ENCODE measurements at regions not wholly inside any gene's neighbourhood (a gene's known extent, or its start where the extent isn't known, plus 50 kb on each side); places are given as distances from the start of the nearest gene placed in this dataset.

DNA sequence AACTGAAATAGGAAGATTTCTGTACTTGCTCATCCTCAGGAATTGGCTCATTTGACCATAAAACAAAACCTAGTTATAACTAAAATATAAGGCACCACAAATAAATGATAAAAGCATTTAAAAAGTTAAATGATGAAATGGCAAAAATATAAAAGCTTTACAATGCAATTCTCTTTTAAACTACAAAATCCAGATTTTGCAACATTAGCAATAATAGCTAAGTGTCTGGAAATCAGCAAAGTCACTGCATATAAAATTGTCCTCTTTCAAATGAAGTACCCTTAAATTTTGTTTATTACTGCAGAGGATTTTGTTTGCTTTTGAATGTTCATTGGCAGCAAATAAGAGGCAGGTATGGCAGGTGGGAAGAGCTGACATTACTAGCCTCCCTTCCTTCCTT, 270.4 kb upstream of the RSPO3 start (continued):
- TF ChIP-seq ZNF274 (IDR thresholded peaks at IDR 0.05; ENCODE audit: low read depth, low read length): no peak
- no peak for TF ChIP-seq EGR1 (IDR thresholded peaks at IDR 0.05; ENCODE audit: low read depth)

DNA sequence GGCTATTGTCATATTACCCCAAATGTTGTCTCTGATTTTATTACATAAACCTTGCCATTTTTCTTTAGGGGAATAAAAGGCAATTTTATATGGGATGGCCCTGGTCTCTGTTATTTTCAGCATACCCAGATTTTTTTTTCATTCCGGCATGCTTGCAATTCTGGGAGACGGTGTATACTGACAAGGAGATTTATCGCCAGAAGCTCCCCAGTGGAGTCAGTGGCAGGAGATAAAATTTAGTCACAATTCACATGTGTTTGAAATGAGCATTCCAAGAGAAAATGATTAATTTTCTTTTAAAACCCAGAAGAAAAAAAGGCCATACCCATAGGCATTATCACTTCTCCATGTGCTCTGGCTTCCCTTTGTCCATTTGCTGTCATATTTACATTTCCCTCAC, 250.8 kb upstream of the RSPO3 start:
- no peak overlapping the region for H3K4me3 ChIP-seq (replicated peaks in 1 of 2; ENCODE audit: low read depth in 1 of 2, low read length in 2 of 2)
- no peak overlapping the region for H3K27ac ChIP-seq (ENCODE audit: low read depth, low read length)
- H3K4me2 ChIP-seq (ENCODE audit: low read length): no peak overlapping the region
- no peak for ATAC-seq
- no peaks in the 10 kb centered on the region for H3K4me1 ChIP-seq (ENCODE audit: control insufficient read depth in 1 of 2, insufficient read depth in 2 of 2, low read length in 2 of 2)
- no peaks in the 10 kb centered on the region for H3K36me3 ChIP-seq (ENCODE audit: control insufficient read depth in 1 of 2, insufficient read depth in 2 of 2, low read length in 2 of 2)
- no peak for DNase-seq (ENCODE audit: low read depth, low spot score)
- H3K79me2 ChIP-seq (ENCODE audit: insufficient read depth, low read length): no peaks in the 10 kb centered on the region
- TF ChIP-seq CBX3 (IDR thresholded peaks at IDR 0.05; ENCODE audit: low read depth) (no peak), FOSL1 (IDR thresholded peaks at IDR 0.05; ENCODE audit: low read depth) (no peak), JUND (IDR thresholded peaks at IDR 0.05) (no peak), SIN3A (IDR thresholded peaks at IDR 0.05; ENCODE audit: low read depth) (no peak), POLR2AphosphoS5 (IDR thresholded peaks at IDR 0.05; ENCODE audit: low read depth, low read length) (no peak), RAD21 (IDR thresholded peaks at IDR 0.05; ENCODE audit: low read depth) (no peak), YY1 (IDR thresholded peaks at IDR 0.05; ENCODE audit: extremely low read depth, insufficient replicate concordance, low read depth, low read length) (no peak), EGR1 (IDR thresholded peaks at IDR 0.05; ENCODE audit: low read depth) (no peak), TCF7L2 (IDR thresholded peaks at IDR 0.05; ENCODE audit: borderline replicate concordance, extremely low read depth, insufficient read depth, insufficient read length) (no peak), ZNF274 (IDR thresholded peaks at IDR 0.05; ENCODE audit: low read depth, low read length) (no peak), CEBPB (IDR thresholded peaks at IDR 0.05; ENCODE audit: low read depth) (no peak), EZH2phosphoT487 (IDR thresholded peaks at IDR 0.05; ENCODE audit: borderline replicate concordance) (no peak)
- TF ChIP-seq, protein P1, sequence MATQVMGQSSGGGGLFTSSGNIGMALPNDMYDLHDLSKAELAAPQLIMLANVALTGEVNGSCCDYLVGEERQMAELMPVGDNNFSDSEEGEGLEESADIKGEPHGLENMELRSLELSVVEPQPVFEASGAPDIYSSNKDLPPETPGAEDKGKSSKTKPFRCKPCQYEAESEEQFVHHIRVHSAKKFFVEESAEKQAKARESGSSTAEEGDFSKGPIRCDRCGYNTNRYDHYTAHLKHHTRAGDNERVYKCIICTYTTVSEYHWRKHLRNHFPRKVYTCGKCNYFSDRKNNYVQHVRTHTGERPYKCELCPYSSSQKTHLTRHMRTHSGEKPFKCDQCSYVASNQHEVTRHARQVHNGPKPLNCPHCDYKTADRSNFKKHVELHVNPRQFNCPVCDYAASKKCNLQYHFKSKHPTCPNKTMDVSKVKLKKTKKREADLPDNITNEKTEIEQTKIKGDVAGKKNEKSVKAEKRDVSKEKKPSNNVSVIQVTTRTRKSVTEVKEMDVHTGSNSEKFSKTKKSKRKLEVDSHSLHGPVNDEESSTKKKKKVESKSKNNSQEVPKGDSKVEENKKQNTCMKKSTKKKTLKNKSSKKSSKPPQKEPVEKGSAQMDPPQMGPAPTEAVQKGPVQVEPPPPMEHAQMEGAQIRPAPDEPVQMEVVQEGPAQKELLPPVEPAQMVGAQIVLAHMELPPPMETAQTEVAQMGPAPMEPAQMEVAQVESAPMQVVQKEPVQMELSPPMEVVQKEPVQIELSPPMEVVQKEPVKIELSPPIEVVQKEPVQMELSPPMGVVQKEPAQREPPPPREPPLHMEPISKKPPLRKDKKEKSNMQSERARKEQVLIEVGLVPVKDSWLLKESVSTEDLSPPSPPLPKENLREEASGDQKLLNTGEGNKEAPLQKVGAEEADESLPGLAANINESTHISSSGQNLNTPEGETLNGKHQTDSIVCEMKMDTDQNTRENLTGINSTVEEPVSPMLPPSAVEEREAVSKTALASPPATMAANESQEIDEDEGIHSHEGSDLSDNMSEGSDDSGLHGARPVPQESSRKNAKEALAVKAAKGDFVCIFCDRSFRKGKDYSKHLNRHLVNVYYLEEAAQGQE (IDR thresholded peaks at IDR 0.05; ENCODE audit: low read depth): no peak
- CTCF ChIA-PET: no interaction called here
- no TSS peak for BruUV-seq (replicated peaks)
- H2AFZ ChIP-seq (ENCODE audit: low read depth, low read length, poor library complexity, severe bottlenecking): no peak overlapping the region
- POLR2A ChIA-PET: no interaction called here
- H3K27me3 ChIP-seq (ENCODE audit: insufficient read depth, low read length): peaks cover 12% of the 10 kb centered on the region
- intact Hi-C loops (cut with micrococcal nuclease): no loop called here
- no peaks in the 10 kb centered on the region for H3K9me2 ChIP-seq (ENCODE audit: insufficient read depth)
- no peaks in the 10 kb centered on the region for H4K20me1 ChIP-seq (ENCODE audit: insufficient read depth)
- RAD21 ChIA-PET (ENCODE audit: low non-redundant PET in 1 of 2, low total read pairs in 2 of 2, uncharacterized antibody in 2 of 2, unreplicated experiment in 2 of 2): no interaction called here
- H3K9me3 ChIP-seq (ENCODE audit: control insufficient read depth in 1 of 2, insufficient read depth in 1 of 2, low read depth in 1 of 2, low read length in 2 of 2): no peaks in the 10 kb centered on the region
- H3K9ac ChIP-seq (ENCODE audit: low read length): no peak overlapping the region
